Loucy (cell line): ENCODE measurements at regions not wholly inside any gene's neighbourhood (a gene's known extent, or its start where the extent isn't known, plus 50 kb on each side); places are given as distances from the start of the nearest gene placed in this dataset.

Experiments used
- CTCF ChIP-seq: fragments of 200-600 bp; sonication (generic); conservative IDR thresholded peaks from 2 replicates; pipeline ENCODE4 v1.5.1; 2014; ENCODE audit warnings: mild to moderate bottlenecking, antibody characterized with exemption, low read length
- EZH2phosphoT487 ChIP-seq: fragments of 200-600 bp; IDR thresholded peaks from 2 replicates; pipeline ENCODE4 v1.6.1; 2018; ENCODE audit warnings: antibody characterized with exemption, mild to moderate bottlenecking, moderate library complexity, borderline replicate concordance

GRCh38 chr6:140009286-140009685 is 634.8 kb upstream of the CITED2 start:
- TF ChIP-seq CTCF (no peak), EZH2phosphoT487 (no peak)
